K562 (cell line): ENCODE measurements at regions not wholly inside any gene's neighbourhood (a gene's known extent, or its start where the extent isn't known, plus 50 kb on each side); places are given as distances from the start of the nearest gene placed in this dataset.

Source experiments
- ATAC-seq: fragments of 200-7000 bp; cut with Tn5 transposase; 3 replicates; pipeline ENCODE4 v1.9.1; 2020; ENCODE audit warnings: moderate library complexity
- BruUV-seq: library from RNA; stranded (reverse); fragments of 400-500 nt; replicated peaks from 2 replicates; lab custom pipeline; 2021; lab: Mats Ljungman, UMichigan
- CTCF ChIA-PET: fragments of 300-600 bp; formaldehyde crosslinking; extraction: SDS; loops from one replicate; lab custom pipeline; 2021; ENCODE audit warnings: low intra/inter-chr PET ratio; lab: Yijun Ruan, JAX
- POLR2A ChIA-PET: fragments of 300-600, 350-650 bp; sonication (Branson Sonifier 250); formaldehyde crosslinking; extraction: SDS; loops from one replicate; lab custom pipeline; 2021; ENCODE audit warnings: antibody characterized with exemption, inconsistent platforms; lab: Yijun Ruan, JAX
- DNase-seq, 4 experiments: peaks; one replicate each; pipeline versions ENCODE4 v3.0.0 to v3.0.0-alpha.2; 2011 to 2018; ENCODE audit warnings: low spot score in 3 of 4, mixed read lengths in 3 of 4; ENCODE audit errors: extremely low read depth in 1 of 4
- FAIRE-seq: peaks from 2 replicates; lab custom pipeline; 2011; peaks lifted over from hg19 to GRCh38; lab: Jason Lieb, UNC
- H2AFZ ChIP-seq: 2 replicates; pipeline ENCODE4 v1.6.0; 2011; ENCODE audit warnings: low read depth, low read length, control low read depth, inconsistent platforms
- H3K27ac ChIP-seq: fragments of 200-600 bp; 3 replicates; pipeline ENCODE4 v1.8.0; 2011; ENCODE audit warnings: low read depth, mild to moderate bottlenecking, control low read depth, inconsistent platforms, low read length, moderate library complexity, mixed read lengths; ENCODE audit errors: extremely low read depth
- H3K27me3 ChIP-seq, 2 experiments: fragments of 300-600 bp in 1 of 2; 2 replicates in 1 of 2; 3 replicates in 1 of 2; pipeline versions ENCODE4 v1.6.0 to v1.8.0; 2011; ENCODE audit warnings: inconsistent platforms in 2 of 2, low read length in 2 of 2, mild to moderate bottlenecking in 1 of 2, mixed read lengths in 1 of 2, moderate library complexity in 1 of 2; ENCODE audit not compliant: control insufficient read depth in 2 of 2, insufficient read depth in 2 of 2
- H3K36me3 ChIP-seq: fragments of 300-600 bp; 3 replicates; pipeline ENCODE4 v1.8.0; 2011; ENCODE audit warnings: mild to moderate bottlenecking, low read length, inconsistent platforms; ENCODE audit not compliant: control insufficient read depth, insufficient read depth
- H3K4me1 ChIP-seq, 2 experiments: fragments of 200-600 bp in 1 of 2; replicated peaks in 1 of 2; 2 replicates in 1 of 2; 3 replicates in 1 of 2; pipeline versions ENCODE4 v1.5.1 to v1.8.0; 2011; ENCODE audit warnings: inconsistent platforms in 2 of 2, low read length in 2 of 2, mild to moderate bottlenecking in 1 of 2, mixed read lengths in 1 of 2, moderate library complexity in 1 of 2; ENCODE audit not compliant: control insufficient read depth in 2 of 2, insufficient read depth in 2 of 2
- H3K4me2 ChIP-seq: 2 replicates; pipeline ENCODE4 v1.6.1; 2011; ENCODE audit warnings: low read length, control low read depth, inconsistent platforms, mixed read lengths; ENCODE audit not compliant: insufficient read depth
- H3K4me3 ChIP-seq: fragments of 200-600 bp; sonication (generic), shearing (Covaris generic); 2 replicates; pipeline ENCODE4 v1.5.1; 2016; ENCODE audit warnings: control low read depth, inconsistent platforms
- H3K79me2 ChIP-seq: fragments of 200-600 bp; 3 replicates; pipeline ENCODE4 v1.8.0; 2011; ENCODE audit warnings: low read length, inconsistent platforms; ENCODE audit not compliant: control insufficient read depth, insufficient read depth
- H3K9ac ChIP-seq, 2 experiments: 2 replicates each; pipeline versions ENCODE4 v1.6.0 to v1.6.1; 2011; ENCODE audit warnings: low read depth in 2 of 2, low read length in 2 of 2, control low read depth in 1 of 2, inconsistent platforms in 1 of 2, mild to moderate bottlenecking in 1 of 2, mixed read lengths in 1 of 2; ENCODE audit not compliant: insufficient read depth in 1 of 2
- H3K9me1 ChIP-seq: one replicate; pipeline ENCODE4 v1.6.0; 2011; ENCODE audit warnings: inconsistent platforms, mild to moderate bottlenecking, low read length, moderate library complexity; ENCODE audit not compliant: control insufficient read depth, insufficient read depth
- H3K9me3 ChIP-seq: replicated peaks from 2 replicates; pipeline ENCODE4 v1.5.1; 2011; ENCODE audit warnings: low read depth, low read length, inconsistent platforms; ENCODE audit not compliant: control insufficient read depth, insufficient read depth
- H4K20me1 ChIP-seq: replicated peaks from 2 replicates; pipeline ENCODE4 v1.6.1; 2011; ENCODE audit warnings: low read length, inconsistent platforms, mixed read lengths; ENCODE audit not compliant: control insufficient read depth, insufficient read depth
- HMGXB4 ChIP-seq: sonication (generic); formaldehyde crosslinking; IDR thresholded peaks from 2 replicates; pipeline ENCODE4 v1.8.1; 2023; ENCODE audit warnings: mild to moderate bottlenecking, missing genetic modification reagents
- MIER1 ChIP-seq: fragments of 450-650 bp; IDR thresholded peaks from 2 replicates; pipeline ENCODE4 v1.6.1; 2016; ENCODE audit warnings: antibody characterized with exemption, mild to moderate bottlenecking, low read depth
- STAG1 ChIP-seq: sonication (generic); formaldehyde crosslinking; IDR thresholded peaks from 2 replicates; pipeline ENCODE4 v1.5.0; 2020; ENCODE audit warnings: missing genetic modification reagents, borderline replicate concordance
- ZNF407 ChIP-seq: fragments of 450-650 bp; IDR thresholded peaks from 2 replicates; pipeline ENCODE4 v1.6.1; 2016; ENCODE audit warnings: low read depth
- WGBS: fragments of 100-300 bp; shearing (Covaris generic); methylation state at CpG from one replicate; pipeline ENCODE4 v1.1.6; 2016; ENCODE audit warnings: low coverage, mixed read lengths; ENCODE audit not compliant: insufficient coverage; ENCODE audit errors: missing lambda C conversion rate; 5-methylcytosine and 5-hydroxymethylcytosine counted together
- in situ Hi-C: fragments of 300-500 bp; cut with MboI; formaldehyde crosslinking; loops from 4 replicates; pipeline ENCODE4 v1.15.0; 2018; ENCODE audit warnings: inconsistent platforms, mixed read lengths
- intact Hi-C: fragments of 100-400 bp; cut with micrococcal nuclease; formaldehyde crosslinking; loops from 2 replicates; pipeline ENCODE4 v1.14.2; 2022

- no peak for ATAC-seq
- Histone ChIP-seq H2AFZ (no peak overlapping the region), H3K4me3 (no peak overlapping the region), H3K4me1 (peaks cover 4 to 9% of the 10 kb centered on the region in 2 experiments; a peak in 3 of 5 replicates), H3K27ac (no peak overlapping the region)
- CTCF ChIA-PET, result no interaction called here
- WGBS, result 88% methylated on average over 9 of the region's 11 CpGs
- intact Hi-C loops, result loop anchor here (5.0 to 10.0 kb wide), 3 partner anchors 61 to 92 kb away; no protein-coding TSS in a partner anchor
- BruUV-seq, result no TSS peak
- TF ChIP-seq STAG1 (CRISPR knock-in tag) (no peak), ZNF407 (no peak), MIER1 (no peak), HMGXB4 (CRISPR knock-in tag) (no peak)
- TF ChIP-seq, all 486 proteins: peak for 0
- Histone ChIP-seq H3K9me3 (no peaks in the 10 kb centered on the region), H3K9ac (no peak overlapping the region), H3K4me2 (no peak overlapping the region), H3K27me3 (no peaks in the 10 kb centered on the region), H3K36me3 (no peaks in the 10 kb centered on the region), H3K79me2 (no peaks in the 10 kb centered on the region), H3K9me1 (no peaks in the 10 kb centered on the region), H4K20me1 (no peaks in the 10 kb centered on the region)
- POLR2A ChIA-PET, result no interaction called here
- DNase-seq, result no peak
- in situ Hi-C loops, result loop anchor here (10.0 kb wide), 1 partner anchor 271 kb away; no protein-coding TSS in a partner anchor
- FAIRE-seq, result no peak
These were observed 225.7 kb upstream of the AMIGO2 start for GRCh38 chr12:47305464-47305863.
